ENCODE measurements at regions not wholly inside any gene's neighbourhood (a gene's known extent, or its start where the extent isn't known, plus 50 kb on each side); places are given as distances from the start of the nearest gene placed in this dataset.
"Not testable (repeated sequence)": the region's sequence is repeated elsewhere in the genome, so short reads cannot be mapped to it uniquely, and the experiment has no call there.

GRCh38 chr11:69869311-69869939 lies 50.2 kb upstream of the FGF3 start:
- Histone ChIP-seq H3K36me3 (ENCODE audit: insufficient read depth, low read length) (no peaks in the 10 kb centered on the region), H3K9ac (ENCODE audit: low read depth, low read length) (no peak overlapping the region), H3K9me3 (replicated peaks; ENCODE audit: low read length) (no peaks in the 10 kb centered on the region), H3K4me3 (ENCODE audit: low read length) (no peak overlapping the region), H3K4me1 (ENCODE audit: control insufficient read depth, insufficient read depth, low read length) (peaks cover 13% of the 10 kb centered on the region), H3K27me3 (ENCODE audit: control insufficient read depth, insufficient read depth, low read length) (peaks cover 40% of the 10 kb centered on the region), H3K4me2 (ENCODE audit: low read length) (no peak overlapping the region)

GRCh38 chr11:69870766-69871165 lies 51.5 kb upstream of the FGF3 start:
- H3K4me1 ChIP-seq (ENCODE audit: control insufficient read depth, insufficient read depth, low read length) = peaks cover 13% of the 10 kb centered on the region

GRCh38 chr11:69873166-69874077 lies 54.2 kb upstream of the FGF3 start:
- H3K27me3 ChIP-seq (ENCODE audit: control insufficient read depth, insufficient read depth, low read length) = peaks cover 49% of the 10 kb centered on the region
- no peaks in the 10 kb centered on the region for H3K9me3 ChIP-seq (replicated peaks; ENCODE audit: low read length)
- H3K36me3 ChIP-seq (ENCODE audit: insufficient read depth, low read length) = no peaks in the 10 kb centered on the region
- no peak overlapping the region for H3K4me2 ChIP-seq (ENCODE audit: low read length)
- H3K4me3 ChIP-seq (ENCODE audit: low read length) = no peak overlapping the region
- peaks cover under 1% of the 10 kb centered on the region for H3K4me1 ChIP-seq (ENCODE audit: control insufficient read depth, insufficient read depth, low read length)
- H3K9ac ChIP-seq (ENCODE audit: low read depth, low read length) = no peak overlapping the region

More at GRCh38 chr11:69870766-69871165, 51.5 kb upstream of the FGF3 start:
- Histone ChIP-seq H3K4me3 (ENCODE audit: low read length) (no peak overlapping the region), H3K36me3 (ENCODE audit: insufficient read depth, low read length) (no peaks in the 10 kb centered on the region), H3K27me3 (ENCODE audit: control insufficient read depth, insufficient read depth, low read length) (peaks cover 45% of the 10 kb centered on the region), H3K9me3 (replicated peaks; ENCODE audit: low read length) (no peaks in the 10 kb centered on the region), H3K4me2 (ENCODE audit: low read length) (no peak overlapping the region), H3K9ac (ENCODE audit: low read depth, low read length) (no peak overlapping the region)

- Histone ChIP-seq H3K4me1 (ENCODE audit: control insufficient read depth, insufficient read depth, low read length) (no peaks in the 10 kb centered on the region), H3K4me2 (ENCODE audit: low read length) (no peak overlapping the region), H3K36me3 (ENCODE audit: insufficient read depth, low read length) (no peaks in the 10 kb centered on the region), H3K27me3 (ENCODE audit: control insufficient read depth, insufficient read depth, low read length) (peaks cover 42% of the 10 kb centered on the region), H3K4me3 (ENCODE audit: low read length) (no peak overlapping the region), H3K9me3 (replicated peaks; ENCODE audit: low read length) (no peaks in the 10 kb centered on the region), H3K9ac (ENCODE audit: low read depth, low read length) (no peak overlapping the region)
Observed at GRCh38 chr11:69874178-69874983, 55.2 kb upstream of the FGF3 start.

GRCh38 chr11:69874984-69875624 lies 55.9 kb upstream of the FGF3 start:
- H3K9me3 ChIP-seq (replicated peaks; ENCODE audit: low read length) = no peaks in the 10 kb centered on the region
- no peaks in the 10 kb centered on the region for H3K4me1 ChIP-seq (ENCODE audit: control insufficient read depth, insufficient read depth, low read length)
- H3K4me3 ChIP-seq (ENCODE audit: low read length) = no peak overlapping the region
- peaks cover 43% of the 10 kb centered on the region for H3K27me3 ChIP-seq (ENCODE audit: control insufficient read depth, insufficient read depth, low read length)
- H3K4me2 ChIP-seq (ENCODE audit: low read length) = no peak overlapping the region
- H3K36me3 ChIP-seq (ENCODE audit: insufficient read depth, low read length) = no peaks in the 10 kb centered on the region
- no peak overlapping the region for H3K9ac ChIP-seq (ENCODE audit: low read depth, low read length)

- H3K4me1 ChIP-seq (ENCODE audit: control insufficient read depth, insufficient read depth, low read length) = no peaks in the 10 kb centered on the region
- no peak overlapping the region for H3K4me2 ChIP-seq (ENCODE audit: low read length)
- no peaks in the 10 kb centered on the region for H3K36me3 ChIP-seq (ENCODE audit: insufficient read depth, low read length)
- peaks cover 52% of the 10 kb centered on the region for H3K27me3 ChIP-seq (ENCODE audit: control insufficient read depth, insufficient read depth, low read length)
- H3K9ac ChIP-seq (ENCODE audit: low read depth, low read length) = no peak overlapping the region
- no peaks in the 10 kb centered on the region for H3K9me3 ChIP-seq (replicated peaks; ENCODE audit: low read length)
- H3K4me3 ChIP-seq (ENCODE audit: low read length) = no peak overlapping the region
Observed at GRCh38 chr11:69876013-69876412, 56.8 kb upstream of the FGF3 start.

- Histone ChIP-seq H3K4me3 (ENCODE audit: low read length) (no peak overlapping the region), H3K9me3 (replicated peaks; ENCODE audit: low read length) (no peaks in the 10 kb centered on the region), H3K9ac (ENCODE audit: low read depth, low read length) (no peak overlapping the region), H3K4me1 (ENCODE audit: control insufficient read depth, insufficient read depth, low read length) (no peaks in the 10 kb centered on the region), H3K27me3 (ENCODE audit: control insufficient read depth, insufficient read depth, low read length) (peaks cover 63% of the 10 kb centered on the region), H3K4me2 (ENCODE audit: low read length) (no peak overlapping the region), H3K36me3 (ENCODE audit: insufficient read depth, low read length) (no peaks in the 10 kb centered on the region)
Observed at GRCh38 chr11:69877235-69877634, 58.0 kb upstream of the FGF3 start.

GRCh38 chr11:69877704-69878103 lies 58.5 kb upstream of the FGF3 start:
- H3K27me3 ChIP-seq (ENCODE audit: control insufficient read depth, insufficient read depth, low read length) = peaks cover 68% of the 10 kb centered on the region
- not testable (repeated sequence) for H3K9me3 ChIP-seq (replicated peaks; ENCODE audit: low read length); H3K36me3 ChIP-seq (ENCODE audit: insufficient read depth, low read length); H3K4me2 ChIP-seq (ENCODE audit: low read length); H3K4me3 ChIP-seq (ENCODE audit: low read length); H3K9ac ChIP-seq (ENCODE audit: low read depth, low read length); H3K4me1 ChIP-seq (ENCODE audit: control insufficient read depth, insufficient read depth, low read length)

- Histone ChIP-seq H3K4me3 (ENCODE audit: low read length) (no peak overlapping the region), H3K27me3 (ENCODE audit: control insufficient read depth, insufficient read depth, low read length) (peaks cover 69% of the 10 kb centered on the region), H3K36me3 (ENCODE audit: insufficient read depth, low read length) (no peaks in the 10 kb centered on the region), H3K4me1 (ENCODE audit: control insufficient read depth, insufficient read depth, low read length) (no peaks in the 10 kb centered on the region), H3K4me2 (ENCODE audit: low read length) (no peak overlapping the region), H3K9ac (ENCODE audit: low read depth, low read length) (no peak overlapping the region), H3K9me3 (replicated peaks; ENCODE audit: low read length) (no peaks in the 10 kb centered on the region)
Observed at GRCh38 chr11:69878144-69878883, 59.1 kb upstream of the FGF3 start.

GRCh38 chr11:69878927-69879728 lies 59.9 kb upstream of the FGF3 start:
- no peak overlapping the region for H3K4me3 ChIP-seq (ENCODE audit: low read length)
- no peaks in the 10 kb centered on the region for H3K9me3 ChIP-seq (replicated peaks; ENCODE audit: low read length)
- no peaks in the 10 kb centered on the region for H3K36me3 ChIP-seq (ENCODE audit: insufficient read depth, low read length)
- no peaks in the 10 kb centered on the region for H3K4me1 ChIP-seq (ENCODE audit: control insufficient read depth, insufficient read depth, low read length)
- H3K27me3 ChIP-seq (ENCODE audit: control insufficient read depth, insufficient read depth, low read length) = peaks cover 70% of the 10 kb centered on the region
- H3K4me2 ChIP-seq (ENCODE audit: low read length) = no peak overlapping the region
- H3K9ac ChIP-seq (ENCODE audit: low read depth, low read length) = no peak overlapping the region

Data from skeletal muscle satellite cell (primary cell).